GM18499 (cell line): ENCODE measurements at regions not wholly inside any gene's neighbourhood (a gene's known extent, or its start where the extent isn't known, plus 50 kb on each side); places are given as distances from the start of the nearest gene placed in this dataset.
"Not testable (repeated sequence)": the region's sequence is repeated elsewhere in the genome, so short reads cannot be mapped to it uniquely, and the experiment has no call there.

Experiments used
- ATAC-seq: cut with Tn5 transposase; IDR thresholded peaks from one replicate; pipeline ENCODE4 v1.9.1; 2021; ENCODE audit warnings: moderate number of reproducible peaks; ENCODE audit not compliant: insufficient read depth, unreplicated experiment

DNA sequence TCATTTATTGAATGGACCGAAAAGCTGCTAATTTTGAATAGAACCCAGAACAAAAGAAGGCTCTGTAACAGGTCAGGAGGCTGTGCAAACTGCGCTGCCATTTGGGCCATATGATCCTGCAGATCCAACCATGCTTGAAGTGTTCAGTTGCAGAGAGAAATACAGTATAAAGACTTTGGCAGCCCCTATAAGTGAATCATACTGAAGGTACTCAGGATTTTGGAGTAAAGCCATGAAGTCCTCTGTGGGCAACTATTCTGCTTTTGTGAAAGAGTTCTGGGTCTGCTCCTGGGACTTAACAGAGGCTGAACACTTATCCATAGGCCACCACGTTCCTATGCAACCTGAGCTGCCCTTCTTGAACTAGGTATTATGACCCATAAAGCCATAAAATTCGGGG lies 1613.6 kb upstream of the PRMT6 start:
- no peak for ATAC-seq

DNA sequence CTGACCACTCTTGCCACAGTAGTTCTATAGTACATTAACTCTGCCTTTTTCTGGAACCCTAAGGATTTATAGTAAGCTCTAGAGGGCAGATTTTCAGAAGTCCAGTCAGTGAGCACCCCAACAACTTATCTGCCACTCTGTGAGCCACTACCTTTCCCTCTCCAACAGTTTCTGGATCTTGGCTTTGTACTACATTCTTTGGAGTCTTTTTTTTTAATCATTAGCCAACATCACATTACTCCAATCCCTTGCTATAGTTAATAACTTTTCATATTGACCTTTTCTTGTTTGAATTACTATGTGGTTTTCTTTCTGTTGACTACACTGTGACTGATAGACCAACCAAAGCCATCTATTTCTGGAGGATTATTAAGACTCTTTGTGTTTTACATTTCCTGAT lies 1596.7 kb upstream of the PRMT6 start:
- no peak for ATAC-seq

DNA sequence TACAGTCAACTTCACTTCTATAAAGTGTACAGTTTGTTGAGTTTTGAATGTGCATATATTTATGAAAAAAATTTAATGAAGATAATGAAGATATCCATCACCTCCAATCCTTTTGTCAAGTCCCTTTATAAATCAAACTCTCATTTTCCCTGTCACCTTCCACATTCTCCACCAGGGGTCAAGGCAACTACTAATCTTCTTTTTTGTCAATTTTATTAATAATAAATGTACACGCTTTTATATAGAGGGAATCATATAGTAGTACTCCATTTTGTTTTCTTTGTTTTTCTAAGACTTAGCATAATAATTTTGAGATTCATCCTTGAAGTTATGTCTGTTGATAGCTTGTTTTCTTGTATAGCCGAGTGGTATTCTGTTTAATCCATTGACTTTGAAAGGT lies 1594.2 kb upstream of the PRMT6 start:
- no peak for ATAC-seq

DNA sequence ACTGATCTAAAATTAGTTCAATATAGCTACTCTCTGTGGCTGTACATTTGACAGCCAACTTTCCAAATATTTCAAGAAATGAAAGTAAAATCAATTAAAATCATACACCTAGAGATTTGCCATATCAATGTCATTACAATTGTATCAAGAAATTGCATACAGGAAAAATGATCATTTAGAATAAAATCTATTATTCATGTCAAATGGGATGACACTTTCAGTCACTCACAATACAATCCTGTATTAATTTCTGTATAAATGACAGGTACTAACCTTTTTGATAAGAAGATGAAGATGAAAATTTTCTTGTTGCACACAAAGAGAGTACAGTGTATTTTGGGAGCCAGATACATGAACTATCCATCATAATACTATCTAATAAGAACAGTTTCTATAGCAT lies 1588.9 kb upstream of the PRMT6 start:
- ATAC-seq: no peak

DNA sequence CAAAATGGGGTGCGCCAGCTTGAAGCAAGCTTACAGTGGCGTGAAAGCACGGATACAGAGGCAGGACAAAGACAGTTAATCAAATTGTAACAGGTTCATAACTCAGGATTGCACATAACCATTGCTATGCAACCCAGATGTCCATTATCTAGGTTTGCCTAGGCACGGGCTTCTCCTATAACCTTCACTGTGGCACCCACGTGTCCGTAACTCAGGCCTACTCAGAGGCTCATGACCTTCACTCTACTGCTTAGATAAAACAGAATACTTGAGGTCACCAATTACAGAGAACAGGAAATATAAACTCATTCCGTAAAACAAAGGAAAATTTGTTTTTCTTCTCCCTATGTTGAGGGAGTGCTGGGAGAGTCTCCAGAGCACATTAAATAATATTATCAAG lies 1585.9 kb upstream of the PRMT6 start:
- not testable (repeated sequence) for ATAC-seq

DNA sequence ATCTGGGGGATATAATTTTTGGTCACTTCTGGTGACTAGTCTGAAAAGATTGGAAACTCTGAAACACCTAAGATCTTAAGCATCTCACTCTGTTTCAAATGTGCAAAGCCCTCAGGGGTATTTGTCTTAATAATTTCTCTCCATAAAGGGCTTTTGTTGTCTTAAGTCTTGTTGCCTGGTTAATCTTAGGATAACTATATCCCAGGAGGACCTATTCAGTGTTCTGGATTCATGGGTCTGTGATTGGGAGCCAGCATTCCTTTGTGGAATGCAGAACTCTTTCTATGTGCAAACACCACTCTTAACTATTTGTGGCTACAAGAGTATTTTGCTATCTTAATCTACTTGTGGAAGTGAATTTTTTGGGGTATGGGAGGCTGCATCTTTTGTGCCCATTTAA lies 1573.0 kb upstream of the PRMT6 start:
- no peak for ATAC-seq

DNA sequence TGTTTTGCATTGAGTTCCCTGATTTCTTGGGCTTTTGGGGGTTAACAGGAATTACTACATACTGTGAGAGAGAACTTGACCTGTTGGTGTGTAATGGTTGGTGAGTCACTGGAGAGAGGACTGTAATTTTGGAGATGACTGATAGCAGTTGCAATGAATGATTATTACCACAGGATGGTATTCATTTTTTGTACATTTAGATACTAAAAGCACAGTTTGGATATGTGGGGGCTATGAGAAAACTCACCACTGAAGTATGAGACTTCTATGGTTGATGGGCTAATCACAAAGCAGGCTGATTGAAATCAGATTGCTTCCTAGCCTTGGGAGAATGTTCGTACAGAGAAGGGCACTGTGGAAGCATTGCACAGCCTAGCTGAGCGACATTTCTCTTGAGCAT lies 1571.3 kb upstream of the PRMT6 start:
- no peak for ATAC-seq

DNA sequence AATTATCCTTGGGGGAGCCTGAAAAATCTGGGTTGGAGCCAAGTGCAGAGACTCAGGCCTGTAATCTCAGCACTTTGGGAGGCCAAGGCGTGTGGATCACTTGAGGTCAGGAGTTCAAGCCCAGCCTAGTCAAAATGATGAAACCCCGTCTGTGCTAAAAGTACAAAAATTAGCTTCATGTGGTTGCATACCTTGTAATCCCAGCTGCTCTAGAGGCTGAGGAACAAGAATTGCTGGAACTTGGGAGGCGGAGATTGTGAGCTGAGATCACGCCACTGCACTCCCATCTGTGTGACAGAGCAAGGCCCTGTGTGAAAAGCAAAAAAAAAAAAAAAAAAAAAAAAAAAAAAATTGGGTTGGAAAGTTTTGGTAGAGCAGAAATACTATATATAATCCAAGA lies 1563.6 kb upstream of the PRMT6 start:
- ATAC-seq: no peak

DNA sequence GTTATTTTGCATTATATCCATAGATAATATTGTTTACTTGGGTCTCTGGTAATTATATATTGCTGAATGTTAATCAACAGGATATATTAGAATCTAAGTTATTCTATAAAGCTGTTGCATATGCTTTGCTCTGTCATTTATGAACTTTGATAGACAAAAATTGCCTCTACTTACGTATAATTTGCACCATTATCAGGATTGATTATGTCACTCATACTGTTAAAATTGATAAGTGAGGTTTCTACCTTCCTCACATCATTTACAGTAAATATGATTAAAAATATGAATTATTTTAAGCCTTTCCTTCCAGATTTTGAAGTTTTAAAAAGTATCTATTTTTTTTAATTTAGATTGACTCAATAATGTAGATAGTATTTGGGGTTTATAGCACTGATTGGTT lies 1540.4 kb upstream of the PRMT6 start:
- no peak for ATAC-seq

DNA sequence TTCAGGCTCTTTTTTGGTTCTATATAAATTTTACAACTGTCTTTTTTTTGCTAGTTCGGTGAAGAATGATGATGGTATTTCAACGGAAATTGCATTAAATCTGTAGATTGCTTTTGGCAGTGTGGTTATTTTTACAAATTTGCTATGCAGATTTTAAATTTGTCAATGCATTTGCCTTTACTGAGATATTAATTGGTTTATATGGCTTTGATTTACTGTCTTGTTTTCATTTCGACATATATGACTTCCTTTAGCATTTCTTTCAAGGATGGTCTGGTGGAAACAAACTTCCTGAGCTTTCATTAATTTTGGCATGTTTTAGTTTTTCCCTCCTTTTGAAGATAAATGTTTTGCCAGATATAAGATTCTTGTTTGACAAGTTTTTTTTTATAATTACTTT lies 1522.5 kb upstream of the PRMT6 start:
- no peak for ATAC-seq

DNA sequence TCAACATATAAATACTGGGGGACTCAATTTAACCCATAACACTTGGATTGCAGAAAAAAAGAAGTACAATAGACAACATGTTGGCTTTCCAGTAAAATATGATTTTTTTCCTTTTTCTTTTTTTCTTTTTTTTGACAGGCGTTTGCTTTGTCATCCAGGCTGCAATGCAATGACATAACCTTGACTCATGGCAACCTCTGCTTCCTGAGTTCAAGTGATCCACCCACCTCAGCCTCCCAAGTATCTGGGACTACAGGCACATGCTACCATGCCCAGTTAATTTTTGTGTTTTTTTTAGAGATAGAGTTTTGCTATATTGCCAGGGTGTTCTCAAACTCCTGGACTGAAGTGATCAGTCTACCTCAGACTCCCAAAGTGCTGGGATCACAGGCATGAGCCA lies 1512.0 kb upstream of the PRMT6 start:
- ATAC-seq: no peak

DNA sequence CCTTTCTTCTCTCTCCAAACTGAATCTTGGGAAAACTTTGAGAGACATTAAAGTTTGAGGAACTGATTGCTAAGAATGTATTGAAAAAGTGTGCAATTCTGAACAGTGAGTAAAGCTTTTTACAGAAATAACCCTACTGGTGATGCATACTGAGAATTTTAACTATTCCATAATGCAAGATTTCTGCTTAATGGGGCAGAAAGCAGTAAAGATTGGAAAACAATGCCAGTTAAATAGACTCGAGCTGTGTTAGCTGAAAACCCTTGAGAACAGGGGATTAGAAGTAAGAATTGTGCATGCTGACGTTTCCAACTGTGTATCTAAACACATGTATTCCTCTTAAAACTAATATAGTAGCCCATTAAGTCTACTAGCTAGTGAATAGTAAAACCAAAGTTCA lies 1500.2 kb upstream of the PRMT6 start:
- ATAC-seq: no peak

DNA sequence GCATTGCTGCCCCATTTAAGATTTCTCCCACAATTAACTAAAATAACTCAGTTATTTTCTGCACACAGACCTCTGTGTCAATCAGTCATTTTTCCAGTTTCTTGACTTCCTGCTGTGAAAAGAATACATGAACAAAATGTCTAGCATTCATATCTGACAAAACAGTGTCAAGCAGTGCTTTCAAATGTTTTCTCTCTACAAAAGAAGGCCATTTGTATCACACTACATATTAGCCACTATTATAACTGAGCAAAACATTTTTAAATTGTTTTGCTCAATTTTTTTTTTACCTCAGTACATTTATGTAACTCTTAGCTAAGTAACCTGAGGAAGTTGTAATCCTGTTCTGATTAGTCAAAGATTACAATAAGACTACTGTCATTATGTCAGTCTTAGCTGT lies 1498.5 kb upstream of the PRMT6 start:
- no peak for ATAC-seq

DNA sequence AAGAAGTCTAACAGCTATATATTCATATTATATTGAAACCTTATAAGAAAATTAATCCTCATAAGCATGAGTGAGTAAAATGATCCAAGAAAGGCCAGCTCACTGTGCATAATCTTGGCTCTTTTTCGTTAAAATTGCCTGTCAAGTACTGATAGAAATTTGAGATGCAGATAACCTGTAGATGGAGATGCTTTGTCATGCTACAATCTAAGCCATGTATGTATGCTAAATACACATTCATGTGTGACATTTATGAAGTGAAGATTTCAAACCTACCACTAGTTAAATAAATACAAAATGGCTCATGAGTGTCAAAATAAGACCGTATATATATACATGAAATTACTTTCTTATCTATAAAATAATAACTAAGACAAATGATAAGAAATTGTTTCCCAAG lies 1491.5 kb upstream of the PRMT6 start:
- ATAC-seq: no peak

DNA sequence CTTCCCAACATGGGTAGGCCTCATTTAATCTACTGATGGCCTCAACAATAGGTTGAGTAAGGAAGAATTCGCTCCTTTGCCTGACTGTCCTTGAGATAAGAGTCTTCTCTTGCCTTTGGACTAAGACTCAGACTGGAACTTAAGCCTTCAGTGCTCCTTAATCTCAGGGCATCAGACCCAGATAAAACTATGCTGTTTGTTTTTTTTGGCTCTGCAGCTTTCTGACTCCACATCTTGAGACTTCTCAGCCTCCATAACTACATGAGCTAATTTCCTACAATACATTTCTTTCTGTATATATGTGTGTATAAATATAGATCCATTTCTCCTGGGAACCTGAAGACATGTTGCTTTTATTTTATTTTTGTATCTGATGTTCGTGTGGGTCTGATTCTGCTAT lies 1470.7 kb upstream of the PRMT6 start:
- ATAC-seq: no peak

DNA sequence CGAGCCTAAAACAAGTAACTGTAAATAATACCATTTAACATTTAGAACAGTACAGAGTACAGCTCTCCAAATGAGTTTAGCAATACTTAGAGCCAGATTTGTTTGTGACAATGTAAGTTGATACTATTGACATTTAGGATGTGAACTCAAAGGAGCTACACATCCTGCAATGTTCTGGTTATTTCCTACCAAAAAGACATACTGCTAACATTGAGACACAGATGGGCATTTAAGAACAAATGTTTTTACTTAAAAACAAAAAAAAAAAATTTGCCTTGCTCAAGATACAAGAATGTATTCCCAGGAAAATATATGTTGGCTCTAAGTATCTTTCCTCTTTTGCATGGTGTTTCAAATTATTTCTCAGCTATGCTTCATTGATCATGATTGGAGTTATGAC lies 1464.8 kb upstream of the PRMT6 start:
- no peak for ATAC-seq

DNA sequence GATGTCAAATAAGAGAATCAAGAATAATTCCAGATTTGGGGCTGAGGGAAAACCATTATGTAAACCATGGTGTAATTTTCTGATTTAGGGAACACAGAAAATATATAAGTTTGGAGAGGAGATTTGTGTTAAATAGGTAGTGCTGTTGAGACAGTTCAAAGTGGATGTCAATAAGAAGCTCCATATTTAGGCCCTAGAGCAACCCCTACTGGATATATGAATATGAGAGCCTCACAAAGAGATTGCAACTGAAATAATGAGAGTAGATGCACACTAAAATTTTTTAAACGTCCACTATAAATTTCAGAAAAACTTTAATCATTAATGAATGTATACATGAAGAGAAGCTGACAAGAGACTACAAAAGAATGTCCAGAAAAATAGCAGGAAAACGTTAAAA lies 1447.8 kb upstream of the PRMT6 start:
- no peak for ATAC-seq

DNA sequence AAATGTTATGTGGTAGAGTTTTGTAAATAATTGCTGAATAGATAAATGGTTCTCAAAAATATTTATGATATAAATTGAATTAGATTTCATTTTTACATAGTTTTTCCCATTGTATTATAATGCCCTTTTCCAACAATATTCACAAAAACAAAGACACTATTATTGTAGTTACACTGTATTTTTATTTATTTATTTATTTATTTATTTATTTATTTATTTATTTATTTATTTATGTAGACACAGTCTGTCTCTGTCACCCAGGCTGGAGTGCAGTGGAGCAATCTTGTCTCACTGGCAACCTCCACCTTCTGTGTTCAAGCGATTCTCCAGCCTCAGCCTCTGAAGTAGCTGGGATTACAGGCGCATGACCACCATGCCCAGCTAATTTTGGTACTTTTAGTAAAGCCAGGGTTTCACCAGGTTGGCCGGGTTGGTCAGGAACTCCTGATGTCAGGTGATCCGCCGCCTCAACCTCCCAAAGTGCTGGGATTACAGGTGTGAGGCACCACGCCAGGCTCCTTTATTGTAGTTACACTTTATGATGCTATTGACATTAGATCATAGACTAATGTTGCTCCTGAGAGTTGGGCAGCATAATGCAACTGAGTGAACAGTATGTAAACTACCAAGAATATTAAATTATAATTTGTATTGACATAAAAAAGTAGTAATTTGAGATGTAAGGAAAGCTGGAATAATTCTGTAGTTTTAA lies 1430.0 kb upstream of the PRMT6 start:
- ATAC-seq: no peak

DNA sequence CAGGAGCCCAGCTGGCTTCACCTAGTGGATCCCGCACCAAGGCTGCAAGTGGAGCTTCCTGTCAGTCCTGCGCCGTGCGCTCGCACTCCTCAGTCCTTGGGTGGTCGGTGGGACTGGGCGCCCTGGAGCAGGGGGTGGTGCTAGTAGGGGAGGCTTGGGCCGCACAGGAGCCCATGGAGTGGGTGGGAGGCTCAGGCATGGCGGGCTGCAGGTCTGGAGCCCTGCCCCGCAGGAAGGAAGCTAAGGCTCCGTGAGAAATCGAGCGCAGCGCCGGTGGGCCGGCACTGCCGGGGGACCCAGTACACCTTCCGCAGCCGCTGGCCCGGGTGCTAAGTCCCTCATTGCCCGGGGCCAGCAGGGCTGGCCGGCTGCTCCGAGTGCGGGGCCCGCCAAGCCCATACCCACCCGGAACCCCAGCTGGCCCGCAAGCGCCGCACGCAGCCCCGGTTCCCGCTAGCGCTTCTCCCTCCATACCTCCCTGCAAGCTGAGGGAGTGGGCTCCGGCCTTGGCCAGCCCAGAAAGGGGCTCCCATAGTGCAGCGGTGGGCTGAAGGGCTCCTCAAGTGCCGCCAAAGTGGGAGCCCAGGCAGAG lies 1425.2 kb upstream of the PRMT6 start:
- ATAC-seq: not testable (repeated sequence)

DNA sequence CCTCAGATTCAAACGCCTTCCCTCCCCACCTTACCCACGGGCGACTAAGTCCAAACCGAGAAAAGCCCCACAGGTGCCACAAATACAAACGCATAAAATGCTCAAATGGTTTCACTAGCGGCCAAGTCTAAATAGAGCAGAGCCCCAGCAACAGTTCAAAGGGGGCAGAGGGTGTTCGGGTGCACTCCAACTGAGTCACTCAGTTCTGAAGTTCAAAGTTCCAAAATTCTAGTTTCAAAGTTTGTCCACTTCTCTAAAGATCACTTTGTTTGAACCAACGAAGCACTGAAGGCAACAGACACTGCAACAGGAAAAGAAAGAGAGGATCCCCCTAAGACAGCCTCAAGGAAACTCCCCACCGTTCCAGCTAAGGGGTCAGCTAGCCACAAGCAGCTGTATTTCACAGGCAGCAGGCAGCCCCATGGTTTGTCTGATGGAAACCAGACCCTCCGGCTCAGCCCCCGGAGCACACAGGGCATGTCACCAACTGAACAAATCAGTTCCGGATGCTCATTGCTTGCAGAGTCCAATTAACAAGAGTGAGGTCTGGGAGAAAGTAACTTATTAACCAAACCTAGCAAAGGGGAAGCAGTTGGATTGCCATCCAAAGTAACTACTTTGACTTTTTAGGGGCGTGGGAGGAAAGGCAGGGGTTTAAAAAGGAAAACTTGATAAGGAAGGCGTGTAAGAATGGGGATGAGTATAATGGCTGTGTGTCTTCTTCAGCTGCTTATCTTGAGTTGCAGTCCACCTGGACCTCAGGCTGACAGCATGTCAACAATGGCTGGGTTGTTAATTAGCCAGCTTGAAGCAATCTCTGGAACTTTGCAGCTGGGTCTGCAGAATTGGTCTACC lies 1423.9 kb upstream of the PRMT6 start:
- ATAC-seq: no peak

DNA sequence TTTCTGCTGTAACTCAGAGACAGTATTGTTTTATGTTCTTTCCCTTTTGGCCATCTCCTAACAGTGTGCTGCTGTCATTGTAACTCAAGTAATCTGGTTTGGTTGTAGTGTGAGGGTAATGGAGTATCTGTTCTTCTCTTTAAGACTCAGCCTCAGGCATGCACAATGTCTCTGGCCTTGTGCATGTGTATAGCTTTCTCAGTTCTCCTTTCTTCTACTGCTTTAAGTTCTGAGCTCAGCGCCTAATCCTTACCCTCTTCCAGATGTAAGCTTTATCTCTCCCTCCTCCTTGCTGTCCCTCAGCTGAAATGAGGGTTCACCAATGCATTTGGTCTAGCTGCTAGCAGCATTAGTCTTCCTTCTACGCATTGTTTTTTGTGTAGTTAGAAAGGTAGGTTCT lies 1420.4 kb upstream of the PRMT6 start:
- no peak for ATAC-seq

DNA sequence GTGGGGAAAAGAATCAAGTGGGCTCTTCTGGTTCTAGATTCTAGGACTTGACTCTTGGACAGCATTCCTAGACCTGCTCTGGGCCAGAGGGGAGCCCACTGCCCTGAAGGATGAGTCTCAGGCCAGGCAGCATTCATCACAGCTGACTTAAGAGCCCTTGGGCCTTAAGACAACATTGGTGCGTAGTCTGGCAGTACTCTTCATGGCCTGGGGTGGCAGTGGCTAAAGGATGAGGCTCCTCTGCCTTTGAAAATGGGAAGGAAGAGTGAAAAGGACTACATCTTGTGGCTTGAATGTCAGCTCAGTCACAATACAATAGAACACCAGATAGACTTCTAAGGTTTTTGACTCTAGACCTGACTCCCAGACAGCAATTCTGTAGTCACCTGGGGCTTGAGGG lies 1415.1 kb upstream of the PRMT6 start:
- ATAC-seq: no peak
